ENCODE measurements at regions not wholly inside any gene's neighbourhood (a gene's known extent, or its start where the extent isn't known, plus 50 kb on each side); places are given as distances from the start of the nearest gene placed in this dataset.

GRCh38 chr12:93947486-93947885 is 200.9 kb upstream of the PLXNC1 start (continued):
- TF ChIP-seq ZBTB11 (CRISPR knock-in tag; IDR thresholded peaks at IDR 0.05) (no peak), SP2 (IDR thresholded peaks at IDR 0.05; ENCODE audit: extremely low read depth, low read depth, low read length, poor library complexity, severe bottlenecking) (no peak), NELFE (IDR thresholded peaks at IDR 0.05; ENCODE audit: insufficient read depth, insufficient read length) (no peak)

GRCh38 chr12:93950311-93950710 is 198.1 kb upstream of the PLXNC1 start:
- Histone ChIP-seq H3K27me3 (ENCODE audit: control insufficient read depth in 2 of 2, insufficient read depth in 2 of 2, low read length in 2 of 2) (no peaks in the 10 kb centered on the region), H2AFZ (ENCODE audit: low read depth, low read length) (no peak overlapping the region), H3K27ac (ENCODE audit: extremely low read depth, low read depth, low read length) (no peak overlapping the region), H3K4me3 (no peak overlapping the region), H3K9me1 (ENCODE audit: control insufficient read depth, insufficient read depth, low read length) (no peaks in the 10 kb centered on the region), H3K9ac (ENCODE audit: insufficient read depth in 1 of 2, low read depth in 2 of 2, low read length in 2 of 2) (no peak overlapping the region), H3K4me2 (ENCODE audit: insufficient read depth, low read length) (no peak overlapping the region), H3K79me2 (ENCODE audit: control insufficient read depth, insufficient read depth, low read length) (no peaks in the 10 kb centered on the region), H3K4me1 (replicated peaks in 1 of 2; ENCODE audit: control insufficient read depth in 2 of 2, insufficient read depth in 2 of 2, low read length in 2 of 2) (no peaks in the 10 kb centered on the region), H3K9me3 (replicated peaks; ENCODE audit: control insufficient read depth, insufficient read depth, low read depth, low read length) (no peaks in the 10 kb centered on the region; the same call in 1 of the 2 replicates), H3K36me3 (ENCODE audit: control insufficient read depth, insufficient read depth, low read length) (no peaks in the 10 kb centered on the region), H4K20me1 (replicated peaks; ENCODE audit: control insufficient read depth, insufficient read depth, low read length) (no peaks in the 10 kb centered on the region)
- ChIA-PET POLR2A (no interaction called here), CTCF (ENCODE audit: low intra/inter-chr PET ratio) (no interaction called here)
- no peak for FAIRE-seq
- no TSS peak for BruUV-seq (replicated peaks)
- ATAC-seq: no peak
- in situ Hi-C loops (cut with MboI) (no loop called here), intact Hi-C loops (cut with micrococcal nuclease) (no loop called here)
- DNase-seq (ENCODE audit: extremely low read depth in 1 of 4, low spot score in 3 of 4): no peak
- WGBS (ENCODE audit: insufficient coverage, low coverage, missing lambda C conversion rate): 39% methylated on average over 3 of the region's 3 CpGs
- TF ChIP-seq ZNF263 (CRISPR knock-in tag; IDR thresholded peaks at IDR 0.05; ENCODE audit: borderline replicate concordance): no peak
- no peak for TF ChIP-seq ADNP (tag; IDR thresholded peaks at IDR 0.05)
- TF ChIP-seq ZNF609 (CRISPR knock-in tag; IDR thresholded peaks at IDR 0.05; ENCODE audit: borderline replicate concordance): no peak
- no peak for TF ChIP-seq NR4A1 (CRISPR knock-in tag; IDR thresholded peaks at IDR 0.05)
- no peak for TF ChIP-seq NR4A1 (tag; IDR thresholded peaks at IDR 0.05)
- TF ChIP-seq CBFA2T2 (conservative IDR thresholded peaks at IDR 0.05): no peak
- TF ChIP-seq POLR2AphosphoS5 (IDR thresholded peaks at IDR 0.05; ENCODE audit: control insufficient read depth, insufficient read depth, low read depth, low read length): no peak
- TF ChIP-seq ZNF311 (CRISPR knock-in tag; IDR thresholded peaks at IDR 0.05): no peak

Measured in K562 (cell line).